WTC11 (cell line): ENCODE measurements at regions not wholly inside any gene's neighbourhood (a gene's known extent, or its start where the extent isn't known, plus 50 kb on each side); places are given as distances from the start of the nearest gene placed in this dataset.

Source experiments
- ATAC-seq: fragments of 200-7000 bp; cut with Tn5 transposase; 2 replicates; pipeline ENCODE4 v1.10.0; 2021; ENCODE audit warnings: mild to moderate bottlenecking, moderate library complexity
- CTCF ChIA-PET: fragments of 300-600 bp; sonication (Branson Sonifier 250); formaldehyde crosslinking; loops from one replicate; lab custom pipeline; 2021; ENCODE audit warnings: antibody characterized with exemption; lab: Charles Lee
- POLR2A ChIA-PET: fragments of 350-600 bp; sonication (Branson Sonifier 250); formaldehyde crosslinking; loops from one replicate; lab custom pipeline; 2021; ENCODE audit warnings: antibody characterized with exemption; lab: Charles Lee
- DNase-seq: peaks from one replicate; pipeline ENCODE4 v3.0.0; 2021; ENCODE audit warnings: low spot score
- H3K27ac Mint-ChIP-seq: 2 replicates; pipeline ENCODE4 v1.8.0; 2021; ENCODE audit warnings: mixed read lengths
- H3K27me3 Mint-ChIP-seq: 2 replicates; pipeline ENCODE4 v1.8.0; 2021; ENCODE audit warnings: low read depth, mild to moderate bottlenecking, moderate library complexity, mixed read lengths
- H3K36me3 Mint-ChIP-seq: 2 replicates; pipeline ENCODE4 v1.8.0; 2021; ENCODE audit warnings: mixed read lengths
- H3K4me1 Mint-ChIP-seq: 2 replicates; pipeline ENCODE4 v1.8.0; 2022; ENCODE audit warnings: mixed read lengths
- H3K4me3 Mint-ChIP-seq: 2 replicates; pipeline ENCODE4 v1.8.0; 2021; ENCODE audit warnings: mild to moderate bottlenecking, moderate library complexity, mixed read lengths
- H3K9me3 Mint-ChIP-seq: 2 replicates; pipeline ENCODE4 v1.8.0; 2021; ENCODE audit warnings: mixed read lengths
- AR ChIP-seq: fragments of 250-450 bp; sonication (Bioruptor Pico); IDR thresholded peaks from 2 replicates; pipeline ENCODE4 v1.9.0; 2021; ENCODE audit warnings: mild to moderate bottlenecking
- ARID4B ChIP-seq: sonication (generic); formaldehyde crosslinking; IDR thresholded peaks from 2 replicates; pipeline ENCODE4 v1.8.0; 2023; ENCODE audit warnings: missing genetic modification reagents, mild to moderate bottlenecking, borderline replicate concordance
- IRF1 ChIP-seq: sonication (generic); formaldehyde crosslinking; IDR thresholded peaks from 2 replicates; pipeline ENCODE4 v1.8.0; 2023; ENCODE audit warnings: missing genetic modification reagents
- IRF2 ChIP-seq: sonication (generic); formaldehyde crosslinking; IDR thresholded peaks from 2 replicates; pipeline ENCODE4 v1.8.0; 2022; ENCODE audit warnings: low read depth, missing genetic modification reagents, borderline replicate concordance
- JUN ChIP-seq: sonication (generic); formaldehyde crosslinking; IDR thresholded peaks from 2 replicates; pipeline ENCODE4 v1.8.0; 2023; ENCODE audit warnings: mild to moderate bottlenecking, missing genetic modification reagents
- MLX ChIP-seq: sonication (generic); formaldehyde crosslinking; IDR thresholded peaks from 2 replicates; pipeline ENCODE4 v1.8.1; 2023; ENCODE audit warnings: mild to moderate bottlenecking, missing genetic modification reagents, moderate library complexity
- OVOL2 ChIP-seq: fragments of 250-450 bp; sonication (Bioruptor Pico); IDR thresholded peaks from 2 replicates; pipeline ENCODE4 v1.9.0; 2021; ENCODE audit warnings: mild to moderate bottlenecking, borderline replicate concordance
- PREB ChIP-seq: sonication (generic); formaldehyde crosslinking; IDR thresholded peaks from 2 replicates; pipeline ENCODE4 v1.8.1; 2022; ENCODE audit warnings: mild to moderate bottlenecking, missing genetic modification reagents, moderate library complexity, borderline replicate concordance
- RORB ChIP-seq: fragments of 250-450 bp; sonication (Bioruptor Pico); IDR thresholded peaks from 2 replicates; pipeline ENCODE4 v1.9.0; 2021; ENCODE audit warnings: mild to moderate bottlenecking
- USF2 ChIP-seq: sonication (generic); formaldehyde crosslinking; IDR thresholded peaks from 2 replicates; pipeline ENCODE4 v1.8.1; 2023; ENCODE audit warnings: mild to moderate bottlenecking, missing genetic modification reagents, moderate library complexity
- ZMAT4 ChIP-seq: fragments of 250-450 bp; sonication (Bioruptor Pico); IDR thresholded peaks from 2 replicates; pipeline ENCODE4 v1.9.0; 2021; ENCODE audit warnings: mild to moderate bottlenecking
- ZNF232 ChIP-seq: sonication (generic); formaldehyde crosslinking; IDR thresholded peaks from 2 replicates; pipeline ENCODE4 v1.8.0; 2022; ENCODE audit warnings: mild to moderate bottlenecking, missing genetic modification reagents
- ZNF263 ChIP-seq: sonication (generic); formaldehyde crosslinking; IDR thresholded peaks from 2 replicates; pipeline ENCODE4 v1.8.1; 2022; ENCODE audit warnings: low read depth, mild to moderate bottlenecking, moderate library complexity, missing genetic modification reagents

GRCh38 chr6:40083141-40083920, 149.1 kb upstream of the MOCS1 start:
- Mint-ChIP-seq H3K27ac (no peak overlapping the region), H3K4me3 (no peak overlapping the region), H3K36me3 (no peaks in the 10 kb centered on the region), H3K4me1 (no peaks in the 10 kb centered on the region), H3K27me3 (0 out of 2 replicates have a peak, but pooled peaks cover 3% of the 10 kb centered on the region), H3K9me3 (no peaks in the 10 kb centered on the region)
- CTCF ChIA-PET, result no interaction called here
- POLR2A ChIA-PET, result no interaction called here
- no peak for TF ChIP-seq ZMAT4 (CRISPR knock-in tag)
- no peak for TF ChIP-seq ZNF263 (CRISPR knock-in tag)
- no peak for TF ChIP-seq MLX (CRISPR knock-in tag)
- no peak for TF ChIP-seq JUN
- no peak for TF ChIP-seq ARID4B (CRISPR knock-in tag)
- no peak for TF ChIP-seq IRF1 (CRISPR knock-in tag)
- TF ChIP-seq AR, result no peak
- TF ChIP-seq RORB, result no peak
- no peak for DNase-seq
- no peak for ATAC-seq

GRCh38 chr6:40082278-40083043, 148.2 kb upstream of the MOCS1 start:
- DNase-seq, result no peak
- 0 out of 2 replicates have a peak, but pooled peaks cover 3% of the 10 kb centered on the region for H3K27me3 Mint-ChIP-seq
- TF ChIP-seq USF2 (CRISPR knock-in tag) (no peak), ZNF263 (CRISPR knock-in tag) (no peak), OVOL2 (CRISPR knock-in tag) (no peak), ZNF232 (CRISPR knock-in tag) (no peak), IRF2 (no peak), PREB (no peak)
- ChIA-PET POLR2A (no interaction called here), CTCF (no interaction called here)
- H3K9me3 Mint-ChIP-seq, result no peaks in the 10 kb centered on the region
- no peak for ATAC-seq
- H3K4me3 Mint-ChIP-seq, result no peak overlapping the region
- no peaks in the 10 kb centered on the region for H3K4me1 Mint-ChIP-seq
- no peak overlapping the region for H3K27ac Mint-ChIP-seq
- no peaks in the 10 kb centered on the region for H3K36me3 Mint-ChIP-seq
